ENCODE measurements at regions not wholly inside any gene's neighbourhood (a gene's known extent, or its start where the extent isn't known, plus 50 kb on each side); places are given as distances from the start of the nearest gene placed in this dataset.

GRCh38 chr13:65856431-65856830 is 1373.7 kb downstream of the PCDH9 start:
- peak; percentile 96 for ATAC-seq
- TF ChIP-seq SNAI2 (CRISPR knock-in tag; IDR thresholded peaks at IDR 0.05) (no peak), ZNF70 (CRISPR knock-in tag; IDR thresholded peaks at IDR 0.05) (no peak), ARNTL (CRISPR knock-in tag; IDR thresholded peaks at IDR 0.05; ENCODE audit: borderline replicate concordance, low read depth) (no peak), ZNF8 (CRISPR knock-in tag; IDR thresholded peaks at IDR 0.05) (no peak), TOX (CRISPR knock-in tag; IDR thresholded peaks at IDR 0.05; ENCODE audit: borderline replicate concordance) (no peak), PPARA (CRISPR knock-in tag; IDR thresholded peaks at IDR 0.05; ENCODE audit: borderline replicate concordance) (no peak), BACH2 (CRISPR knock-in tag; IDR thresholded peaks at IDR 0.05; ENCODE audit: borderline replicate concordance) (no peak), TCF4 (CRISPR knock-in tag; IDR thresholded peaks at IDR 0.05; ENCODE audit: borderline replicate concordance) (no peak), ZFP3 (CRISPR knock-in tag; IDR thresholded peaks at IDR 0.05) (no peak), ISL1 (CRISPR knock-in tag; IDR thresholded peaks at IDR 0.05) (no peak), GLIS3 (CRISPR knock-in tag; IDR thresholded peaks at IDR 0.05) (no peak), ZC3H10 (CRISPR knock-in tag; IDR thresholded peaks at IDR 0.05) (no peak), CSDC2 (CRISPR knock-in tag; IDR thresholded peaks at IDR 0.05) (no peak)
- TF ChIP-seq, protein P1, sequence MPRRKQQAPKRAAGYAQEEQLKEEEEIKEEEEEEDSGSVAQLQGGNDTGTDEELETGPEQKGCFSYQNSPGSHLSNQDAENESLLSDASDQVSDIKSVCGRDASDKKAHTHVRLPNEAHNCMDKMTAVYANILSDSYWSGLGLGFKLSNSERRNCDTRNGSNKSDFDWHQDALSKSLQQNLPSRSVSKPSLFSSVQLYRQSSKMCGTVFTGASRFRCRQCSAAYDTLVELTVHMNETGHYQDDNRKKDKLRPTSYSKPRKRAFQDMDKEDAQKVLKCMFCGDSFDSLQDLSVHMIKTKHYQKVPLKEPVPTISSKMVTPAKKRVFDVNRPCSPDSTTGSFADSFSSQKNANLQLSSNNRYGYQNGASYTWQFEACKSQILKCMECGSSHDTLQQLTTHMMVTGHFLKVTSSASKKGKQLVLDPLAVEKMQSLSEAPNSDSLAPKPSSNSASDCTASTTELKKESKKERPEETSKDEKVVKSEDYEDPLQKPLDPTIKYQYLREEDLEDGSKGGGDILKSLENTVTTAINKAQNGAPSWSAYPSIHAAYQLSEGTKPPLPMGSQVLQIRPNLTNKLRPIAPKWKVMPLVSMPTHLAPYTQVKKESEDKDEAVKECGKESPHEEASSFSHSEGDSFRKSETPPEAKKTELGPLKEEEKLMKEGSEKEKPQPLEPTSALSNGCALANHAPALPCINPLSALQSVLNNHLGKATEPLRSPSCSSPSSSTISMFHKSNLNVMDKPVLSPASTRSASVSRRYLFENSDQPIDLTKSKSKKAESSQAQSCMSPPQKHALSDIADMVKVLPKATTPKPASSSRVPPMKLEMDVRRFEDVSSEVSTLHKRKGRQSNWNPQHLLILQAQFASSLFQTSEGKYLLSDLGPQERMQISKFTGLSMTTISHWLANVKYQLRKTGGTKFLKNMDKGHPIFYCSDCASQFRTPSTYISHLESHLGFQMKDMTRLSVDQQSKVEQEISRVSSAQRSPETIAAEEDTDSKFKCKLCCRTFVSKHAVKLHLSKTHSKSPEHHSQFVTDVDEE (CRISPR knock-in tag; IDR thresholded peaks at IDR 0.05): no peak
- TF ChIP-seq, protein P2, sequence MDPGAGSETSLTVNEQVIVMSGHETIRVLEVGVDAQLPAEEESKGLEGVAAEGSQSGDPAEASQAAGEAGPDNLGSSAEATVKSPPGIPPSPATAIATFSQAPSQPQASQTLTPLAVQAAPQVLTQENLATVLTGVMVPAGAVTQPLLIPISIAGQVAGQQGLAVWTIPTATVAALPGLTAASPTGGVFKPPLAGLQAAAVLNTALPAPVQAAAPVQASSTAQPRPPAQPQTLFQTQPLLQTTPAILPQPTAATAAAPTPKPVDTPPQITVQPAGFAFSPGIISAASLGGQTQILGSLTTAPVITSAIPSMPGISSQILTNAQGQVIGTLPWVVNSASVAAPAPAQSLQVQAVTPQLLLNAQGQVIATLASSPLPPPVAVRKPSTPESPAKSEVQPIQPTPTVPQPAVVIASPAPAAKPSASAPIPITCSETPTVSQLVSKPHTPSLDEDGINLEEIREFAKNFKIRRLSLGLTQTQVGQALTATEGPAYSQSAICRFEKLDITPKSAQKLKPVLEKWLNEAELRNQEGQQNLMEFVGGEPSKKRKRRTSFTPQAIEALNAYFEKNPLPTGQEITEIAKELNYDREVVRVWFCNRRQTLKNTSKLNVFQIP (CRISPR knock-in tag; IDR thresholded peaks at IDR 0.05; ENCODE audit: borderline replicate concordance, low read depth): no peak
- TF ChIP-seq, protein P3, sequence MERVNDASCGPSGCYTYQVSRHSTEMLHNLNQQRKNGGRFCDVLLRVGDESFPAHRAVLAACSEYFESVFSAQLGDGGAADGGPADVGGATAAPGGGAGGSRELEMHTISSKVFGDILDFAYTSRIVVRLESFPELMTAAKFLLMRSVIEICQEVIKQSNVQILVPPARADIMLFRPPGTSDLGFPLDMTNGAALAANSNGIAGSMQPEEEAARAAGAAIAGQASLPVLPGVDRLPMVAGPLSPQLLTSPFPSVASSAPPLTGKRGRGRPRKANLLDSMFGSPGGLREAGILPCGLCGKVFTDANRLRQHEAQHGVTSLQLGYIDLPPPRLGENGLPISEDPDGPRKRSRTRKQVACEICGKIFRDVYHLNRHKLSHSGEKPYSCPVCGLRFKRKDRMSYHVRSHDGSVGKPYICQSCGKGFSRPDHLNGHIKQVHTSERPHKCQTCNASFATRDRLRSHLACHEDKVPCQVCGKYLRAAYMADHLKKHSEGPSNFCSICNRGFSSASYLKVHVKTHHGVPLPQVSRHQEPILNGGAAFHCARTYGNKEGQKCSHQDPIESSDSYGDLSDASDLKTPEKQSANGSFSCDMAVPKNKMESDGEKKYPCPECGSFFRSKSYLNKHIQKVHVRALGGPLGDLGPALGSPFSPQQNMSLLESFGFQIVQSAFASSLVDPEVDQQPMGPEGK (CRISPR knock-in tag; IDR thresholded peaks at IDR 0.05; ENCODE audit: borderline replicate concordance): no peak

DNA sequence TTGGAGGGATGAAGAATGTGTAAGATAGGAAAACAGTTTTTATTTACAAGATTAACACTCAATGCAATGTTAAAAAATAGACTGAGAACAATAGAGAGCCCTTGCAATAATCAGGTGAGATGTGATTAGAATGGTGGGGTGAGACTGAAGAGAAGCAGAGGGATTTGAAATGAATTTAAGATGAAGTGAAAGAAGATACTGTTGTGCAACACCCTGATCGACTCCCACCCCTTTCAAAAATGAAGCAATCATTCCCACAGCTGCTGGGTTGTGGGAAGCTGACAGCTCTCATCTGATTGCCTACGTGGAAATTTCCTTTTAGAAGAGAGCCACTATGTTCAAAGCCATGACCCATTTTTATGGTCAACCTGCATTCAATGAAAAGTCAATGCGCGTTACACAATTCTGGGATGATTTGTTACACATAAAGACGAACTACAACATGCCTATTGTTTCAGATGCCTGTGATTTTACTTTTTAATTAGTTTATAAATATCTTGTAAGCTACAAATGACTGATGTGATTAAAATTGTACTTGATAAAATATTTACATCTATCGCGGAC is 1374.8 kb downstream of the PCDH9 start:
- ATAC-seq: no peak
- TF ChIP-seq TOX (CRISPR knock-in tag; IDR thresholded peaks at IDR 0.05; ENCODE audit: borderline replicate concordance): no peak

- ATAC-seq: no peak
- TF ChIP-seq TCF4 (CRISPR knock-in tag; IDR thresholded peaks at IDR 0.05; ENCODE audit: borderline replicate concordance) (peak; percentile 46; the same call in 1 of the 2 replicates), ISL1 (CRISPR knock-in tag; IDR thresholded peaks at IDR 0.05) (no peak)
Measured at GRCh38 chr13:65854431-65854830, 1375.7 kb downstream of the PCDH9 start.

GRCh38 chr13:65844266-65844841 is 1385.8 kb downstream of the PCDH9 start:
- TF ChIP-seq ZNF8 (CRISPR knock-in tag; IDR thresholded peaks at IDR 0.05) (no peak), CSDC2 (CRISPR knock-in tag; IDR thresholded peaks at IDR 0.05) (no peak), TOX (CRISPR knock-in tag; IDR thresholded peaks at IDR 0.05; ENCODE audit: borderline replicate concordance) (no peak), OSR1 (CRISPR knock-in tag; IDR thresholded peaks at IDR 0.05) (no peak), SNAI2 (CRISPR knock-in tag; IDR thresholded peaks at IDR 0.05) (no peak), ZNF565 (CRISPR knock-in tag; conservative IDR thresholded peaks at IDR 0.05; ENCODE audit: low read depth) (no peak), BACH2 (CRISPR knock-in tag; IDR thresholded peaks at IDR 0.05; ENCODE audit: borderline replicate concordance) (no peak), ZC3H10 (CRISPR knock-in tag; IDR thresholded peaks at IDR 0.05) (no peak), ARNTL (CRISPR knock-in tag; IDR thresholded peaks at IDR 0.05; ENCODE audit: borderline replicate concordance, low read depth) (no peak)
- TF ChIP-seq, protein P2 (CRISPR knock-in tag; IDR thresholded peaks at IDR 0.05; ENCODE audit: borderline replicate concordance, low read depth): no peak
- TF ChIP-seq, protein P1 (CRISPR knock-in tag; IDR thresholded peaks at IDR 0.05): no peak
- ATAC-seq: no peak
